ENCODE measurements at regions not wholly inside any gene's neighbourhood (a gene's known extent, or its start where the extent isn't known, plus 50 kb on each side); places are given as distances from the start of the nearest gene placed in this dataset.

GRCh38 chr7:24372961-24373955 is 89.3 kb downstream of the NPY start:
- Mint-ChIP-seq H3K27me3 (peaks cover 15% of the 10 kb centered on the region), H3K4me1 (no peaks in the 10 kb centered on the region), H3K9me3 (ENCODE audit: insufficient read depth) (no peaks in the 10 kb centered on the region), H3K4me3 (no peak overlapping the region), H3K27ac (no peak overlapping the region)
- no peaks in the 10 kb centered on the region for H3K27me3 ChIP-seq (replicated peaks in 1 of 4; ENCODE audit: control extremely low read depth in 1 of 4, control insufficient read depth in 3 of 4, insufficient read depth in 4 of 4, low read length in 3 of 4)
- TF ChIP-seq CTCF (IDR thresholded peaks at IDR 0.05) (no peak), EZH2 (IDR thresholded peaks at IDR 0.05; ENCODE audit: borderline replicate concordance, insufficient read depth, low read depth, low read length, poor library complexity, severe bottlenecking) (no peak)
- WGBS (ENCODE audit: insufficient coverage), result 93% methylated on average over 17 of the region's 17 CpGs
- POLR2A ChIA-PET, result no interaction called here
- H3K9me3 ChIP-seq (ENCODE audit: control extremely low read depth in 1 of 3, control insufficient read depth in 2 of 3, insufficient read depth in 1 of 3, low read length in 2 of 3), result no peaks in the 10 kb centered on the region
- H3K4me2 ChIP-seq (replicated peaks; ENCODE audit: low read depth, low read length, poor library complexity, severe bottlenecking), result no peak overlapping the region
- ATAC-seq (ENCODE audit: low read depth) (no peak), DNase-seq (no peak)
- intact Hi-C loops (cut with micrococcal nuclease), result no loop called here
- H3K36me3 ChIP-seq (replicated peaks in 1 of 2; ENCODE audit: control extremely low read depth in 1 of 2, control insufficient read depth in 1 of 2, extremely low read depth in 1 of 2, insufficient read depth in 2 of 2, low read length in 1 of 2), result no peaks in the 10 kb centered on the region
- H3K79me2 ChIP-seq (ENCODE audit: control insufficient read depth, insufficient read depth, low read length), result no peaks in the 10 kb centered on the region
- no peaks in the 10 kb centered on the region for H4K20me1 ChIP-seq (ENCODE audit: control insufficient read depth, insufficient read depth, low read length, poor library complexity, severe bottlenecking)
- H3K27ac ChIP-seq (ENCODE audit: low read length in 2 of 2), result no peak overlapping the region
- no peak overlapping the region for H3K4me3 ChIP-seq (ENCODE audit: control extremely low read depth in 1 of 5, extremely low read depth in 1 of 5, insufficient read depth in 1 of 5, low read depth in 2 of 5, low read length in 4 of 5)
- H3K9ac ChIP-seq (ENCODE audit: low read length), result no peak overlapping the region
- H3K4me1 ChIP-seq (ENCODE audit: control insufficient read depth in 2 of 2, insufficient read depth in 2 of 2, low read length in 2 of 2), result no peaks in the 10 kb centered on the region
- CTCF ChIA-PET, result no interaction called here
- no peak overlapping the region for H2AFZ ChIP-seq (ENCODE audit: insufficient read depth, low read depth, low read length, poor library complexity, severe bottlenecking)

- Histone ChIP-seq H3K9ac (ENCODE audit: low read length) (no peak overlapping the region), H3K27me3 (replicated peaks in 1 of 4; ENCODE audit: control extremely low read depth in 1 of 4, control insufficient read depth in 3 of 4, insufficient read depth in 4 of 4, low read length in 3 of 4) (no peaks in the 10 kb centered on the region), H3K27ac (ENCODE audit: low read length in 2 of 2) (no peak overlapping the region), H4K20me1 (ENCODE audit: control insufficient read depth, insufficient read depth, low read length, poor library complexity, severe bottlenecking) (no peaks in the 10 kb centered on the region), H3K9me3 (ENCODE audit: control extremely low read depth in 1 of 3, control insufficient read depth in 2 of 3, insufficient read depth in 1 of 3, low read length in 2 of 3) (peaks cover 0 to 2% (median 0%) of the 10 kb centered on the region in 3 donors), H3K36me3 (replicated peaks in 1 of 2; ENCODE audit: control extremely low read depth in 1 of 2, control insufficient read depth in 1 of 2, extremely low read depth in 1 of 2, insufficient read depth in 2 of 2, low read length in 1 of 2) (no peaks in the 10 kb centered on the region), H3K4me2 (replicated peaks; ENCODE audit: low read depth, low read length, poor library complexity, severe bottlenecking) (no peak overlapping the region), H3K4me3 (ENCODE audit: control extremely low read depth in 1 of 5, extremely low read depth in 1 of 5, insufficient read depth in 1 of 5, low read depth in 2 of 5, low read length in 4 of 5) (no peak overlapping the region), H3K4me1 (ENCODE audit: control insufficient read depth in 2 of 2, insufficient read depth in 2 of 2, low read length in 2 of 2) (no peaks in the 10 kb centered on the region), H3K79me2 (ENCODE audit: control insufficient read depth, insufficient read depth, low read length) (no peaks in the 10 kb centered on the region), H2AFZ (ENCODE audit: insufficient read depth, low read depth, low read length, poor library complexity, severe bottlenecking) (no peak overlapping the region)
- intact Hi-C loops (cut with micrococcal nuclease), result no loop called here
- Mint-ChIP-seq H3K4me3 (no peak overlapping the region), H3K27ac (no peak overlapping the region), H3K27me3 (peaks cover 4% of the 10 kb centered on the region), H3K9me3 (ENCODE audit: insufficient read depth) (no peaks in the 10 kb centered on the region), H3K4me1 (no peaks in the 10 kb centered on the region)
- ChIA-PET CTCF (no interaction called here), POLR2A (no interaction called here)
- TF ChIP-seq EZH2 (IDR thresholded peaks at IDR 0.05; ENCODE audit: borderline replicate concordance, insufficient read depth, low read depth, low read length, poor library complexity, severe bottlenecking) (no peak), CTCF (IDR thresholded peaks at IDR 0.05) (no peak)
- DNase-seq (no peak), ATAC-seq (ENCODE audit: low read depth) (no peak)
- 94% methylated on average over 5 of the region's 8 CpGs for WGBS (ENCODE audit: insufficient coverage)
These were observed 95.1 kb downstream of the NPY start for GRCh38 chr7:24378871-24379616.

All from B cell (primary cell).